Gastroesophageal sphincter (tissue), 4 donors: ENCODE measurements at regions not wholly inside any gene's neighbourhood (a gene's known extent, or its start where the extent isn't known, plus 50 kb on each side); places are given as distances from the start of the nearest gene placed in this dataset.

Source experiments
- ATAC-seq: fragments of 150-250 bp; one replicate; pipeline ENCODE4 v1.9.1; 2016; ENCODE audit warnings: mild to moderate bottlenecking, moderate library complexity
- H3K27ac ChIP-seq, 4 donors: fragments of 200-600 bp; sonication (generic) in 3 of 4; 1 replicate in 3 of 4; 2 replicates in 1 of 4; pipeline ENCODE4 v1.5.1; 2016 to 2019
- H3K27me3 ChIP-seq: fragments of 200-600 bp; sonication (generic); one replicate; pipeline ENCODE4 v1.5.1; 2019
- H3K36me3 ChIP-seq, 2 donors: fragments of 200-600 bp; sonication (generic); one replicate each; pipeline ENCODE4 v1.5.1; 2019; ENCODE audit warnings: control low read depth in 1 of 2
- H3K4me1 ChIP-seq, 3 donors: fragments of 200-600 bp; sonication (generic); 1 replicate in 2 of 3; 2 replicates in 1 of 3; pipeline ENCODE4 v1.5.1; 2016 to 2019; ENCODE audit warnings: control low read depth in 2 of 3
- H3K4me3 ChIP-seq, 2 donors: fragments of 200-600 bp; sonication (generic); one replicate each; pipeline ENCODE4 v1.5.1; 2019; ENCODE audit warnings: mild to moderate bottlenecking in 1 of 2, moderate library complexity in 1 of 2
- H3K9me3 ChIP-seq, 3 donors: fragments of 200-600 bp; sonication (generic); one replicate each; pipeline ENCODE4 v1.5.1; 2017 to 2019; ENCODE audit warnings: control low read depth in 2 of 3
- EP300 ChIP-seq: sonication (generic); formaldehyde crosslinking; IDR thresholded peaks from one replicate; pipeline ENCODE4 v1.6.1; 2017; ENCODE audit warnings: antibody characterized with exemption, mild to moderate bottlenecking
- POLR2A ChIP-seq, 2 donors: fragments of 450-650 bp; IDR thresholded peaks; one replicate each; pipeline ENCODE4 v1.6.1; 2017; ENCODE audit warnings: antibody characterized with exemption in 2 of 2, mild to moderate bottlenecking in 2 of 2, moderate library complexity in 1 of 2
- POLR2AphosphoS5 ChIP-seq: sonication (generic); formaldehyde crosslinking; IDR thresholded peaks from one replicate; pipeline ENCODE4 v1.6.1; 2017; ENCODE audit warnings: antibody characterized with exemption
- WGBS, 2 donors: methylation state at CpG; one replicate each; pipeline ENCODE4 v1.1.5; 2018; ENCODE audit warnings: low coverage in 1 of 2; 5-methylcytosine and 5-hydroxymethylcytosine counted together
- TF ChIP-seq, protein P1 (sequence below), 4 experiments: fragments of 200-600 bp in 2 of 4; fragments of 450-650 bp in 2 of 4; sonication (generic) in 1 of 4; IDR thresholded peaks; one replicate each; pipeline ENCODE4 v1.5.1; 2017 to 2019; ENCODE audit warnings: antibody characterized with exemption in 4 of 4, mild to moderate bottlenecking in 2 of 4, moderate library complexity in 2 of 4

DNA sequence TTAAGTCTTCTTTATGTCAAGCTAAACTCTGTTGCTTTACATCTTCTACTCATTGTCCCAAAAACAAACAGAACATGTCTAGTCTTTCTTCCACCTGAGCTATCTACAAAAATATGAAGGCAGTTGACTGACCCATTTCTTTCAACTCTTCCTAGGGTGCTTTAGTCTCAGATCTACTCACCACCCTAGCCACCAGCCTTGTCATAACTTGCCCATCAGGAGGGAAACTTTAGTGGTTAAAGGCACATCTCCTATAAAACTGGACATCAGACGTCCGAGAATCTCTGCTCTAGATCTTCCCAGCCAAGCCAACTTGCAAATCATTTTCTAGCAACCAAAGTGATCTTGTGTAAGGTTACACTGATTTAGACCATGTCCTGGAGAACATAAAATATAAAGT is 205.0 kb downstream of the ACTL7B start:
- Histone ChIP-seq H3K27ac (no peak overlapping the region), H3K36me3 (no peaks in the 10 kb centered on the region), H3K4me3 (no peak overlapping the region), H3K4me1 (no peaks in the 10 kb centered on the region), H3K9me3 (no peaks in the 10 kb centered on the region), H3K27me3 (no peaks in the 10 kb centered on the region)
- TF ChIP-seq EP300: no peak
- no peak for TF ChIP-seq POLR2A (IDR thresholded peaks at IDR 0.05)
- TF ChIP-seq POLR2AphosphoS5: no peak
- TF ChIP-seq, protein P1, sequence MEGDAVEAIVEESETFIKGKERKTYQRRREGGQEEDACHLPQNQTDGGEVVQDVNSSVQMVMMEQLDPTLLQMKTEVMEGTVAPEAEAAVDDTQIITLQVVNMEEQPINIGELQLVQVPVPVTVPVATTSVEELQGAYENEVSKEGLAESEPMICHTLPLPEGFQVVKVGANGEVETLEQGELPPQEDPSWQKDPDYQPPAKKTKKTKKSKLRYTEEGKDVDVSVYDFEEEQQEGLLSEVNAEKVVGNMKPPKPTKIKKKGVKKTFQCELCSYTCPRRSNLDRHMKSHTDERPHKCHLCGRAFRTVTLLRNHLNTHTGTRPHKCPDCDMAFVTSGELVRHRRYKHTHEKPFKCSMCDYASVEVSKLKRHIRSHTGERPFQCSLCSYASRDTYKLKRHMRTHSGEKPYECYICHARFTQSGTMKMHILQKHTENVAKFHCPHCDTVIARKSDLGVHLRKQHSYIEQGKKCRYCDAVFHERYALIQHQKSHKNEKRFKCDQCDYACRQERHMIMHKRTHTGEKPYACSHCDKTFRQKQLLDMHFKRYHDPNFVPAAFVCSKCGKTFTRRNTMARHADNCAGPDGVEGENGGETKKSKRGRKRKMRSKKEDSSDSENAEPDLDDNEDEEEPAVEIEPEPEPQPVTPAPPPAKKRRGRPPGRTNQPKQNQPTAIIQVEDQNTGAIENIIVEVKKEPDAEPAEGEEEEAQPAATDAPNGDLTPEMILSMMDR (IDR thresholded peaks at IDR 0.05): no peak
- ATAC-seq: no peak
- 29 to 43% methylated on average over 2 of the region's 2 CpGs for WGBS, 2 donors

DNA sequence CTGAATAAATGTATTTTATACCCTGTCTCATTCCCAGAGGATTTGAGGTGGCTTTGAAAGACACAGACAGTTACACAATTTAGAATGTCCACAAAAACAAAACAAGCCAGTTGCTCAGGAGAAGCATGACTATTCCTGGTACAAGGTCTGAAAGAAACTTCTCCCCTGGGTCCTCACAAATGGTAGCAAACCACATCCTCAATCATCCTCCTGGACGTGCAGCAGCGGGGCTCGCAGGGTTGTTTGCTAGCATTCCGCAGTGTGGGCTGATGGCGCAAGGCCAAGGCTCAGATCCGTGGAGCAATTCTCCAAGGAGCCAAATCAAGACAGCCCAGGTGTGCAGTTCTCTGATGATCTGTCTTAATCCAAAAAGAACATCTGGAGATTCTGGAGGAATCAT is 210.3 kb downstream of the ACTL7B start:
- H3K27me3 ChIP-seq: no peaks in the 10 kb centered on the region
- ATAC-seq: no peak
- H3K27ac ChIP-seq: no peak overlapping the region
- TF ChIP-seq POLR2A (IDR thresholded peaks at IDR 0.05) (no peak), POLR2AphosphoS5 (no peak), EP300 (no peak)
- TF ChIP-seq, protein P1 (IDR thresholded peaks at IDR 0.05): no peak
- H3K36me3 ChIP-seq: no peaks in the 10 kb centered on the region
- 52 to 55% methylated on average over 6 of the region's 6 CpGs for WGBS, 2 donors
- H3K9me3 ChIP-seq: no peaks in the 10 kb centered on the region
- no peaks in the 10 kb centered on the region for H3K4me1 ChIP-seq
- no peak overlapping the region for H3K4me3 ChIP-seq

DNA sequence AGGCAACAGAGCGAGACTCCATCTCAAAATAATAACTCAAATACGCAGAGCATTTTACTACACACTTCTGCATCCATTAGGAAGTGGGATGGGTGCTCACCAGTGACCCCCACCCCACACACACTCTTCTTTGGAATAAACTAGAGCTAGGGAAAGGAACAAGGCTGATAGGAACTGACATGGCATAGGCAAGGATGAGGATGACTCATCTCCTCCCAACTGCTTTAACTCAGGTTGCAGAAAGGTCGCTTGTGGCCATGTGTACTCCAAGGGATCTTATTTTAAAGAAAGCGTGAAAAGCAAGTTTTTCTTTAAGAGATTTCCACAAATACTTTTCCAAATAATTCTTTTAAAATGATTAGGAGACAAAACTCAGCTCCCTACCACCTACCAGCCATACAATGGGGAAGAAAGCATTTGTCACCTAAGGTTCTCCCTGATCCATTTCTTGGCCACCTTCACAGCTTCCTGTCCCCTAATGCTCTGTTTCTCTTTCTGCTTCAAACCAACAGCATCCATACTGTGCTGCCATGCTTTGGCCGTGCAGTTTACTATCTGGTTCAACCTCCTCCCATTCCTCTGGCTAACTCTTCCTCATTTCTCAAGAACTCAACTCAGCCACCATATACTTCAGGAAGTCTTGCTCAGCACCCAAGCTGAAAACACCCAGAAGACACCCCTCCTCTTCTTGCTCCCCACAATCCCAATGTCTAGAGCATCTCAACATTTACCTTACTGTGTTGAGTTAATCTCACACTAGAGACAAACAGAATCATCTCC is 211.9 kb downstream of the ACTL7B start:
- no peak overlapping the region for H3K27ac ChIP-seq
- no peaks in the 10 kb centered on the region for H3K36me3 ChIP-seq
- no peaks in the 10 kb centered on the region for H3K9me3 ChIP-seq
- no peak for TF ChIP-seq POLR2A (IDR thresholded peaks at IDR 0.05)
- TF ChIP-seq POLR2AphosphoS5: no peak
- TF ChIP-seq, protein P1 (IDR thresholded peaks at IDR 0.05): no peak
- no peak for TF ChIP-seq EP300
- WGBS, 2 donors: 82 to 84% methylated on average over 4 to 5 of the region's 5 CpGs
- no peaks in the 10 kb centered on the region for H3K27me3 ChIP-seq
- no peaks in the 10 kb centered on the region for H3K4me1 ChIP-seq
- H3K4me3 ChIP-seq: no peak overlapping the region
- ATAC-seq: no peak

DNA sequence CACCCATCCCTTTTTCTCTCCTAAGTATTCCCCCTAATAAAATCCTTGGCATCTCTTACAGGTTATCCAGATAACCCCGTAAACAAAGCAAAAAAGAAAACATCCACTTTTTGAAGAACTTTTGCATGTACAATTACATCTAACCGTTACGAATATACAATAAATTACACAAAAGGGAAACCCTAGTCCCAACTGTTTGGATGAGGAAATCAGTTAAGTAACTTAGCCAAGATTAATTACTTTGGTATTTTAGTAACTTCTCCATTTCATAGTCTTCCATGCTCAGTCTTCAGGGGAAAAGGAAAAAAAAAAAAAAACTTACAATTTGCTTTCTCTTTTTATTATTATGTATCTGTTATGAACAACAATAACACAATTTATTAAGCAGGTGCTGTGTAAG is 212.9 kb downstream of the ACTL7B start:
- no peaks in the 10 kb centered on the region for H3K4me1 ChIP-seq
- no peak for ATAC-seq
- TF ChIP-seq, protein P1 (IDR thresholded peaks at IDR 0.05): no peak
- TF ChIP-seq EP300 (no peak), POLR2A (IDR thresholded peaks at IDR 0.05) (no peak), POLR2AphosphoS5 (no peak)
- H3K9me3 ChIP-seq: no peaks in the 10 kb centered on the region
- H3K27ac ChIP-seq: no peak overlapping the region
- no peak overlapping the region for H3K4me3 ChIP-seq
- no peaks in the 10 kb centered on the region for H3K36me3 ChIP-seq
- no peaks in the 10 kb centered on the region for H3K27me3 ChIP-seq
- 68 to 100% methylated on average over 3 of the region's 3 CpGs for WGBS, 2 donors

DNA sequence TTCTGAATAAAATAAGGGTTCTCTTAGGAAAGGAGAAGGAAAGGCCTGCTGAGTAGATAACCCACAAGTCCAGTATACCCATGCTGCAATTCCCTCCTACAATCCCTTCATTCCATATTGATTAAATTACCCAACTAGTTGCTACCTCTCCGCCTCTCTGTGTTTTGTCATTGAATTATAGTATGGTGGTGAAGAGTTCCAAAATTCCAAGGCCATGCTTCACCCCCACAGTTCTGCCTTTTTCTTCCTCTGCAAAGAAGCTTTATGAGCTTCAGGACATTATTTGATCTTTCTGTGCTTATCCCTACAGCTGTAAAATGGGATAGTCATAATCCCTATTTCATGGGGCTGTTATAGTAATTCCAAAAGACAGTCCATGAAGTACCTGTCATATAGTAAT is 215.6 kb downstream of the ACTL7B start:
- H3K9me3 ChIP-seq: no peaks in the 10 kb centered on the region
- 82 to 88% methylated on average over 1 of the region's 1 CpG for WGBS, 2 donors
- no peak for ATAC-seq
- H3K4me3 ChIP-seq: no peak overlapping the region
- no peaks in the 10 kb centered on the region for H3K36me3 ChIP-seq
- H3K4me1 ChIP-seq: no peaks in the 10 kb centered on the region
- no peaks in the 10 kb centered on the region for H3K27me3 ChIP-seq
- H3K27ac ChIP-seq: no peak overlapping the region
- TF ChIP-seq POLR2AphosphoS5 (no peak), POLR2A (IDR thresholded peaks at IDR 0.05) (no peak), EP300 (no peak)
- TF ChIP-seq, protein P1 (IDR thresholded peaks at IDR 0.05): no peak
